Parathyroid adenoma (tissue), 2 donors: ENCODE measurements at regions not wholly inside any gene's neighbourhood (a gene's known extent, or its start where the extent isn't known, plus 50 kb on each side); places are given as distances from the start of the nearest gene placed in this dataset.

Source experiments
- H2AFZ ChIP-seq: fragments of 300-600 bp; sonication (generic); one replicate; pipeline ENCODE4 v1.7.0; 2017; ENCODE audit warnings: antibody characterized with exemption, mild to moderate bottlenecking
- H3K27ac ChIP-seq: fragments of 300-600 bp; sonication (generic); one replicate; pipeline ENCODE4 v1.7.0; 2017
- H3K27me3 ChIP-seq: fragments of 300-600 bp; sonication (generic); one replicate; pipeline ENCODE4 v1.7.0; 2017; ENCODE audit warnings: low read length; ENCODE audit not compliant: control insufficient read depth, insufficient read depth
- H3K36me3 ChIP-seq: fragments of 300-600 bp; sonication (generic); one replicate; pipeline ENCODE4 v1.7.0; 2017; ENCODE audit warnings: low read length; ENCODE audit not compliant: control insufficient read depth, insufficient read depth
- H3K4me1 ChIP-seq: fragments of 300-600 bp; sonication (generic); one replicate; pipeline ENCODE4 v1.7.0; 2017; ENCODE audit warnings: control low read depth
- H3K4me2 ChIP-seq: fragments of 300-600 bp; sonication (generic); one replicate; pipeline ENCODE4 v1.7.0; 2017; ENCODE audit warnings: low read length
- H3K4me3 ChIP-seq: fragments of 300-600 bp; sonication (generic); one replicate; pipeline ENCODE4 v1.7.0; 2017; ENCODE audit warnings: low read depth, low read length
- H3K79me2 ChIP-seq: fragments of 300-600 bp; sonication (generic); one replicate; pipeline ENCODE4 v1.7.0; 2017; ENCODE audit warnings: control low read depth
- H3K9ac ChIP-seq: fragments of 300-600 bp; sonication (generic); one replicate; pipeline ENCODE4 v1.7.0; 2017; ENCODE audit warnings: mild to moderate bottlenecking
- H3K9me3 ChIP-seq: fragments of 300-600 bp; sonication (generic); one replicate; pipeline ENCODE4 v1.7.0; 2017; ENCODE audit warnings: low read length; ENCODE audit not compliant: control insufficient read depth
- CTCF ChIP-seq: fragments of 300-600 bp; sonication (generic); IDR thresholded peaks from one replicate; pipeline ENCODE4 v1.7.0; 2017; ENCODE audit warnings: antibody characterized with exemption, mild to moderate bottlenecking
- donor health status: primary hyperparathyroidism.

DNA sequence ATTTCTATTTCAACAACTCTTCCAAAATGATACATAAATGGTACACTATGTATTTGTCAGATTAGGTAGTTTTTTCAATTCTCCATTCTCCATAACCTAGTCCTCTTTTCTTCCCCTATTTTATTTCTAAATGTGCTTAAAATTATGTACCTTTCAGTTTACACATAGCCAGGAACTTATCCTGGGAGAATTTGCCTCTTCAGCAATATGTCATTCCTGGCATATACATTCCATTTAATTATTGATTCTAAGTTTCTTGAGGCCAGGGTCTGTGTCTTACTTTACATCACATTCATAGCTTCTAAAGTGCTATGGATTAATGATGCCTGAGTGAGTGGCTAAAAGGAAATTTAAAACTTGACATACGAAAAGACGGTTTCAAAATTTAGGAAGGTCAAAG lies 199.8 kb downstream of the PDGFRA start:
- no peak for TF ChIP-seq CTCF
- H3K9ac ChIP-seq: no peak overlapping the region
- H3K4me3 ChIP-seq: no peak overlapping the region
- no peak overlapping the region for H2AFZ ChIP-seq
- no peaks in the 10 kb centered on the region for H3K36me3 ChIP-seq
- H3K27ac ChIP-seq: no peak overlapping the region
- H3K4me2 ChIP-seq: no peak overlapping the region
- no peaks in the 10 kb centered on the region for H3K4me1 ChIP-seq
- no peaks in the 10 kb centered on the region for H3K79me2 ChIP-seq
- H3K27me3 ChIP-seq: no peaks in the 10 kb centered on the region
- H3K9me3 ChIP-seq: no peaks in the 10 kb centered on the region

DNA sequence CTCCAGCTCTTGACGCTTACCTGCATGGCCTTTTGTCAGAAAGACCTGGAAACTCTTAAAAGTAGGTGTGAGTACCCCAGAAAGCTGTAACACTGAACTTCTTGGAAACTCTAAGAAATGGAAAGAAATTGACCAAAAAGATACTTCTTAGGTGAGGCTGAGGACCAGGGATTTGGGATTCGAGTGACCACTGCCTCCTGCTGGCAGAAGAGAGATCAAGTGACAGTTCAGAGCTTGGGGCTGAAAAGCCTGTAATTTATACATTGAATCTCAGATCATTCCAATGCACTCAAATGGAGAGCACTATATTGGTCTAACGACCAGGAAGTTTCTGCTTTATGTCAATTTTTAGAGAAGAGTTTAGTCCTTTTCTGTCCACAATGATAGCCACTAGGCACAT lies 204.6 kb downstream of the PDGFRA start:
- Histone ChIP-seq H3K36me3 (no peaks in the 10 kb centered on the region), H3K27me3 (no peaks in the 10 kb centered on the region), H3K4me2 (no peak overlapping the region), H3K79me2 (no peaks in the 10 kb centered on the region), H3K4me3 (no peak overlapping the region), H3K27ac (no peak overlapping the region), H2AFZ (no peak overlapping the region), H3K4me1 (no peaks in the 10 kb centered on the region), H3K9me3 (no peaks in the 10 kb centered on the region), H3K9ac (no peak overlapping the region)
- TF ChIP-seq CTCF: no peak

- no peak overlapping the region for H3K4me2 ChIP-seq
- H3K27ac ChIP-seq: no peak overlapping the region
- H3K4me3 ChIP-seq: peak overlapping the region; percentile 25
These were observed 210.7 kb downstream of the PDGFRA start for GRCh38 chr4:54439831-54440243.

GRCh38 chr4:54440394-54441136 lies 211.5 kb downstream of the PDGFRA start:
- Histone ChIP-seq H3K36me3 (no peaks in the 10 kb centered on the region), H3K9ac (no peak overlapping the region), H3K9me3 (no peaks in the 10 kb centered on the region), H3K79me2 (no peaks in the 10 kb centered on the region), H3K4me1 (no peaks in the 10 kb centered on the region), H3K4me3 (peak overlapping the region; percentile 25), H3K4me2 (no peak overlapping the region), H2AFZ (no peak overlapping the region), H3K27me3 (no peaks in the 10 kb centered on the region), H3K27ac (no peak overlapping the region)
- TF ChIP-seq CTCF: no peak

More at GRCh38 chr4:54439831-54440243, 210.7 kb downstream of the PDGFRA start:
- no peaks in the 10 kb centered on the region for H3K9me3 ChIP-seq
- H3K4me1 ChIP-seq: no peaks in the 10 kb centered on the region
- H2AFZ ChIP-seq: no peak overlapping the region
- no peak overlapping the region for H3K9ac ChIP-seq
- TF ChIP-seq CTCF: no peak
- no peaks in the 10 kb centered on the region for H3K36me3 ChIP-seq
- H3K27me3 ChIP-seq: no peaks in the 10 kb centered on the region
- H3K79me2 ChIP-seq: no peaks in the 10 kb centered on the region

GRCh38 chr4:54445866-54446265 lies 211.9 kb upstream of the KIT start:
- no peak overlapping the region for H3K9ac ChIP-seq

More at GRCh38 chr4:54445866-54446265, 211.9 kb upstream of the KIT start:
- no peak overlapping the region for H2AFZ ChIP-seq
- H3K4me1 ChIP-seq: no peaks in the 10 kb centered on the region
- no peaks in the 10 kb centered on the region for H3K79me2 ChIP-seq
- no peak for TF ChIP-seq CTCF
- no peak overlapping the region for H3K4me2 ChIP-seq
- no peaks in the 10 kb centered on the region for H3K9me3 ChIP-seq
- H3K36me3 ChIP-seq: no peaks in the 10 kb centered on the region
- H3K27me3 ChIP-seq: no peaks in the 10 kb centered on the region
- no peak overlapping the region for H3K27ac ChIP-seq
- no peak overlapping the region for H3K4me3 ChIP-seq
